Thyroid gland (tissue), 4 donors: ENCODE measurements at regions not wholly inside any gene's neighbourhood (a gene's known extent, or its start where the extent isn't known, plus 50 kb on each side); places are given as distances from the start of the nearest gene placed in this dataset.
"Not testable (repeated sequence)": the region's sequence is repeated elsewhere in the genome, so short reads cannot be mapped to it uniquely, and the experiment has no call there.

Source experiments
- CTCF ChIP-seq, 6 experiments: fragments of 200-600 bp in 3 of 6; fragments of 450-650 bp in 3 of 6; sonication (generic) in 3 of 6; IDR thresholded peaks; one replicate each; pipeline ENCODE4 v1.5.1; 2016 to 2019; ENCODE audit warnings: antibody characterized with exemption in 6 of 6, mild to moderate bottlenecking in 2 of 6, inconsistent platforms in 1 of 6, moderate library complexity in 1 of 6
- POLR2A ChIP-seq, 2 donors: fragments of 450-650 bp; IDR thresholded peaks; one replicate each; pipeline ENCODE4 v1.6.1; 2017; ENCODE audit warnings: antibody characterized with exemption in 2 of 2, mild to moderate bottlenecking in 2 of 2, moderate library complexity in 1 of 2

DNA sequence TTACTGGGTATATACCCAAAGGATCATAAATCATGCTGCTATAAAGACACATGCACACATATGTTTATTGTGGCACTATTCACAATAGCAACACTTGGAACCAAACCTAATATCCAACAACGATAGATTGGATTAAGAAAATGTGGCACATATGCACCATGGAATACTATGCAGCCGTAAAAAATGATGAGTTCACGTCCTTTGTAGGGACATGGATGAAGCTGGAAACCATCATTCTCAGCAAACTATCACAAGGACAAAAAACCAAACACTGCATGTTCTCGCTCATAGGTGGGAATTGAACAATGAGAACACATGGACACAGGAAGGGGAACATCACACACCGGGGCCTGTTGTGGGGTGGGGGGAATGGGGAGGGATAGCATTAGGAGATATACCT lies 744.0 kb downstream of the SH3BGRL start:
- TF ChIP-seq CTCF, POLR2A (IDR thresholded peaks at IDR 0.05): not testable (repeated sequence)
